ENCODE measurements at regions not wholly inside any gene's neighbourhood (a gene's known extent, or its start where the extent isn't known, plus 50 kb on each side); places are given as distances from the start of the nearest gene placed in this dataset.

DNA sequence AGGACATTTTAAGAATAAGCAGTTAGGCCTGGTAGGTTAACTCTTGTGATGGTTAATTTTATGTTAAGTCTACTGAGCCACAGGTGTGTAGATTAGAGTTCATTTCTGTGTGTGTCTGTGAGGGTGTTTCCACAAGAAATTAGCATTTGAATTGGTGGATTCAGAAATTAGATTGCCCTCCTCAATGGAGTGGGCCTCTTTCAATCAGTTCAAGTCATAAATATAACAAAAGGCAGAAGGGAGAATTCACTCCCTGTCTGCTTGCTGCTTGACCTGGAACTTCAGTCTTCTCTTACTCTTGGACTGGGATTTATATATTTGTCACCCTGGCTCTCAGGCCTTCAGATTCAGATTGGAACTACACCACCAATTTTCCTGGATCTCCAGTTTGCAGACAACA, 55.3 kb upstream of the POM121L12 start:
- no peak for DNase-seq

DNA sequence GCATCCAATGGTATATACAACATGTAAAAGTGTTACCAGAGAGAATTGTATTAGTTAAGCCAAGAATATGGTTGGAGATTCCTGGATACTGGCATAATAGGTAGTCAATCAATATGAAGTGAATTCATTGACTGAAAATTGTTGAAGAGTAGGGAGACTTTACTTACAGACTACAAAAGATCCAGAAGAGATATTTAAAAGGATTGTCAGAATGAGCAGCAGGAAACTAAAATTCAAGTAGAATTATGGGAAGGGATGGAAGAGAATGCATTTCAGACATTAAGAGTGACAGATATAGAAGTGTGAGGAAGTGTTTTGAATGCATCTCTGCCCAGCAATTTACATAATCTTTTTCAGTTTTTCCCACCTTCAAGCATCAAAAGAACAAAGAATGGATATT, 62.3 kb upstream of the POM121L12 start:
- in situ Hi-C loops (cut with HindIII; ENCODE audit: low pct_ligation_motif_present, low pct_unique_long_range_greater_than_20kb, low sequenced_read_pairs), result no loop called here
- DNase-seq, result no peak

More for the DNA sequence above, 55.3 kb upstream of the POM121L12 start:
- in situ Hi-C loops (cut with HindIII; ENCODE audit: low pct_ligation_motif_present, low pct_unique_long_range_greater_than_20kb, low sequenced_read_pairs), result no loop called here

DNA sequence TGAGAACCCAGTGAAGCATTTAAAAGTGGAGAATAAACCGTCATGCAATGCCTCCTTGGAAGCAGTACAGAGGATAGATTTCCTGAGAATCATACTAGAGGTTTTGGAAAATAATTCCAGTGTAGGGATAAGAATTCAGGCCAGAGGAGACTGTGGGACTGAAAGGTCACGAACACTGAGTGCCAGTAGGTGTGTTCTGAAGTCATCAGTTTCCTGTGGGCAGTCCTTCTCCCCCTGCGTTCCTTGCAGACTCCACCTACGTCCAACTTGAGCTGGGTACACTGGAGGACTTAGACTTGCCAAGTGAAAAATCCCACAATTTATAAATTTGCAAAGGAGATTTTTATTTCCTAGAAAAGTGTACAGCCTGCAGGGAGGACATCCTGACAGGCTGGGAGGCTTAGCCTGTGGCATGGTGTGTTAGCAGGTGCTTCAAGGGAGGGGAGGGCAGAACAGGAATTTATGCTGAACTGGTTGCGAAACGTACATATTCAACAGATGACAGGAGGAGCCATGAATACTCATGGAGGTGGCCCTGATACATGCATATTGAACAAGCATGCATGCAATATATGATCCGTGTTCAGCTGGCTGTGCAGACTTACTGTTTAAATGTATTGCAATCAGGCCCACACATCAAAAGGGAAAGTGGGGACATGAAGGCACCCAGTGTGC, 72.9 kb upstream of the POM121L12 start:
- in situ Hi-C loops (cut with HindIII; ENCODE audit: low pct_ligation_motif_present, low pct_unique_long_range_greater_than_20kb, low sequenced_read_pairs), result no loop called here
- DNase-seq, result no peak

DNA sequence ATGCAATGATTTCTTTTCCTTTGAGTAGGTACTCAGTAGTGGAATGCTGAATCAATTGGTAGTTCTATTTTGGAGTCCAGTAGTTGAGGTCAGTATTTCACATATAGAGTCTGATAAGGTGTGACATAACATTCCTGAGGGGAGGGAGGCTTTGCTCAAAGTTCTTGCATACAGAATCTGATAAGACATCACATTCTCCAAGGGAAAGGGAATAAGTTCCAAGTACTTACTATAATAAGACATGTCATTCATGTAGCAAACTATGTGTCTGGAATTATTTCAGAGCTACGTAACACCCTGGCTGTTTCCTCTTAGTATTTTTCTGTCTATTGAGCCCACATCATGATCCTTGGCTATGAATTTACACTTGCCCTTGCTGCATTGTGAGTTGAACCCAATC, 74.3 kb upstream of the POM121L12 start:
- DNase-seq, result no peak
- in situ Hi-C loops (cut with HindIII; ENCODE audit: low pct_ligation_motif_present, low pct_unique_long_range_greater_than_20kb, low sequenced_read_pairs), result no loop called here

DNA sequence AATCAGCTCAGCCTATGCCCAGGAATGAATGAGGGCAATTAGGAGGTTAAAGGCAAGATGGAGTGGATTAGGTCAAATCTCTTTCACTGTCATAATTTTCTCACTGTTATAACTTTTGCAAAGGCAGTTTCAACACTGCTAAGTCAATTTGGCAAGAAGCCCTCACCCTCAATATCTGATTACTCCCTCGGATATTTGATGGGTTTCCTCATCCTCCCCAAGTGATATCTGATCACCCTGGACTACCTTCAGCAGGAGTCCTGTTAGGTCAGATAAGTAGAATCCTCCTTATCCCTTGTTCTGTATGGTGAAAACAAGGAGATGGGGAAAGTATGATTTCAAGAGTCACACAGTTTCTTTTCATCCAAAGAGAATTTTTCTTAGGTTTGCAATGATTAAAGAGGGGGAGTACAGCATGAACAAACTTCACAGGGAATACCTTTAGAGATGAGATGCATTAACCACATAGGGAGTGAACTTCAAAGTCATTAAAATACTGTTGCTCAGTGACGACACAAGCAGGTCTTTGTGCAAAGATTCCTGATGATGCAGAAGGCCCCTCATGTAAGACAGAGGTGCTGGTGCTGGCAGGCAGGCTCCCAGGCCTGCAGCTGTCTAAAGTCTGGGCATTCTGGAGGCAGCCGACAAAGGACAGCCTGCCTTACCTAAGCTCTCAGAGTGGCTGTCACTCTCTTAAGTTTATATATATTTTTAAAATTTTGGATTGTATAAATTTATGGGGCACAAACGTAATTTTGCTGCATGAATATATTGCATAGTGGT, 75.4 kb upstream of the POM121L12 start:
- no peak for DNase-seq
- in situ Hi-C loops (cut with HindIII; ENCODE audit: low pct_ligation_motif_present, low pct_unique_long_range_greater_than_20kb, low sequenced_read_pairs), result no loop called here

DNA sequence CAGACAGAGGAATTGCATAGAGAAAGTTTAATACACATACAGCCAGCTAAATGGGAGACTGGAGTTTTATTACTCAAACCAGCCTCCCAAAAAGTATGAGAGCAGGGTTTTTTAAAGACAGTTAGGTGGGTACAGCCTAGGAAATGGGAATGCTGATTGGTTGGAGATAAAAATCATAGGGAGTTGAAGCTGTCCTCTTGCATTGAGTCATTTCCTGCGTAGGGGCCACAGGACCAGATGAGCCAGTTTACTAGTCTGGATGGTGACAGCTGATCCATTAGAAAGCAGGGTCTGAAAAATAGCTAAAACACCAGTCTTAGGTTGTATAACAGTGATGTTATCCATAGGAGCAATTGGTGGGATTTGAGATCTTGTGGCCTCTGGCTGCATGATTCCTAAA, 76.1 kb upstream of the POM121L12 start:
- in situ Hi-C loops (cut with HindIII; ENCODE audit: low pct_ligation_motif_present, low pct_unique_long_range_greater_than_20kb, low sequenced_read_pairs), result no loop called here
- no peak for DNase-seq

DNA sequence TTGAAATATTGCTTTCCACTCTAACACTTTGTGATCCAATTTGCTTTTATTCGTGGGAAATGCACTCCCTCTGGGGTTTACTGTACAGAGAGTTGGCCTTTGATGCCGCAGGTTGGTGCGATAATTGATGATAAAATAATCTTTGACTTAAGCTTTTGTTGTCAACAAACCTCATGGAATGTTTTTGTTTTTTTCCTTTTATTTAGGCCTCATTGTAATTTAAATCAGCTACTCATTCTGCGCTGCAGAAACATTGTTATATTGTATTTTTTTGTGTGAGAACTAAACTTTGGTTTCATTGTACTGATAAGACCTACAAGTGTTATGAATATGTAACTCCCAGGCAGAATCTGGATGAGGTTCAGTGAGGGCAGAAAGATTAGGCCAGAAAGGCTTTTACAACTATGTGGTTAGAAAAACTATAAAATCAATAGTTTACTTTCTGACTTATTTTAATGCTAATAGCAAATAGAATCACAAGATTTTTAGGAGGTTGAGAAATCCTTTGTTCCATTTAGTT, 76.8 kb upstream of the POM121L12 start:
- in situ Hi-C loops (cut with HindIII; ENCODE audit: low pct_ligation_motif_present, low pct_unique_long_range_greater_than_20kb, low sequenced_read_pairs), result no loop called here
- DNase-seq, result no peak

DNA sequence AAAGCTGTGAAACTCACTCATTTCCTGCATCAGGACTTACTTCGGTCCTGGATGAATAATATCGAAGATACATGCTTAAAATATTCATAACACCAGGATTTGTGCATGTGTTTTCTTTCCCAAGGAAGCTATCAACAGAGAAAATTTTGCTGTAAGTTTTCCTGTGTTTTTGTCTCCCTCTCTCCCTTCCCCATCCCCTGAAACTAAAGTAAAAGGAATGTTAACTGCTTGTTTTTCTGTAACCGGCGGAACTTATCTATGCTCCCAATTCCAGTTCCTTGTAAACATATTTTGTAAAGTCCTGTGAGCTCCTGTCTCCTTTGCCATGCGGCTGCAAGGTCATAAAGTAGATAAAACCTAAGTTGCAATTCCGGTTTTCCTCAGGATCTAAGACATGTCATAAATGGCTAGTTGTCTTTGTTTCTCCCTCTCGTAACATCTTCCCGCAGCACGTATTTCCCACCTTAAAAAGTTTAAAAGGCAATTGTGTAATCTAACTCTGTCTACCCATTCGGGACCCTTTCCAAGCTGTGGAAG, 79.0 kb upstream of the POM121L12 start:
- in situ Hi-C loops (cut with HindIII; ENCODE audit: low pct_ligation_motif_present, low pct_unique_long_range_greater_than_20kb, low sequenced_read_pairs), result no loop called here

DNA sequence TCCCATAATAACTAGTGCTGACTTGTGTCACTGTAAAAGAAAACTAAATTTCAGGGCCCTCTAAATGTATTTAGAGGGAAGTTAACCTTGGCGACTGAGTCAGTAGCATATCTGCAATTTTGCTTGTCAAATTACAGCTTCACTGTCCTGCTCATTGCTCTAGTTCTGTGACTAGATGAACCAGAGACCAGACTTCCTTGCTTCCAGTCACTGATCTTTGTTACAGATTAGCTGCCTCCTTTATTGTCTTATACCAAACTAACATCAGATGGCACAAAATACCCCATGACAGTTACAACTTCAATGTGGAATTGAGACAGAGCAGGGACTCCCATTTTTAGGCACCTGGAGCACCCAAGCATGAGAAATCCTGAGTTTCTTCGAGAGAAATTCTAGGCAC, 79.9 kb upstream of the POM121L12 start:
- in situ Hi-C loops (cut with HindIII; ENCODE audit: low pct_ligation_motif_present, low pct_unique_long_range_greater_than_20kb, low sequenced_read_pairs), result no loop called here
- no peak for DNase-seq

More for the DNA sequence above, 79.0 kb upstream of the POM121L12 start:
- no peak for DNase-seq

DNA sequence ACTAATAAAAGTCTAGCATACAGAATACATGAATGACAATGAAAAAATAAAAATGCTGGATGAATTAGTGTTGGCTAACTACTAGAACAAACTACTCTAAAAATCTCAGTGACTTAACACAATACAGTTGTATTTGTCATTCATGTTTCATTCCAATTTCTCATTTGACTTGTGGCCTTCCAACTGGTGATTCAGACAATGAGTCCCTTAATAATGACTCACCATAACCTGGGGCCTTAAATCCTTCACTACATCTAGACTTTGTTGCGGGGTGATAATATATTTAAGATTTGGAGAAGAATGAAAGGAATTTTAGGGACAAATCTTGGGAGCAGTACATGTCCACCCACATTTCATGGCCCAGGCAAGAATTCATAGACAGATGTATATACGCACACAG, 90.5 kb upstream of the POM121L12 start:
- no peak for DNase-seq
- in situ Hi-C loops (cut with HindIII; ENCODE audit: low pct_ligation_motif_present, low pct_unique_long_range_greater_than_20kb, low sequenced_read_pairs), result no loop called here

DNA sequence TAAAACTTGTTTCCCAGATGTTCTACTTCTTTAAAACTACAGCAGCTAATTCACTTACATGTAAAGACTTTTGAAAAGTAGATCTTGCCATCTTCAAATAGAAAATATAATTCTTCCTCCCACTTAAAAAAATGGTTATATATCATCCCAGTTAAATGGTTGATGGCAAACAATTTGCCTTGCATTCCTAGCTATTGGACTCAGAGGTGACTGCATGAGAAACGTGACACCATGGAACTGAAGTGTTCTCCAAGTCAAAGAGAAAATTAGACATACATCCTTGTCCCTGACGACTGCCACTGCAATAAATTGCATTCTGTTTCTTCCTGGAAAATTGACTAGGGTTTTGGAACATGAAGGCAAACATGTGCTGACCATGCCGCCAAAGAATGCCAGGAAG, 95.0 kb upstream of the POM121L12 start:
- no peak for DNase-seq
- in situ Hi-C loops (cut with HindIII; ENCODE audit: low pct_ligation_motif_present, low pct_unique_long_range_greater_than_20kb, low sequenced_read_pairs), result no loop called here

DNA sequence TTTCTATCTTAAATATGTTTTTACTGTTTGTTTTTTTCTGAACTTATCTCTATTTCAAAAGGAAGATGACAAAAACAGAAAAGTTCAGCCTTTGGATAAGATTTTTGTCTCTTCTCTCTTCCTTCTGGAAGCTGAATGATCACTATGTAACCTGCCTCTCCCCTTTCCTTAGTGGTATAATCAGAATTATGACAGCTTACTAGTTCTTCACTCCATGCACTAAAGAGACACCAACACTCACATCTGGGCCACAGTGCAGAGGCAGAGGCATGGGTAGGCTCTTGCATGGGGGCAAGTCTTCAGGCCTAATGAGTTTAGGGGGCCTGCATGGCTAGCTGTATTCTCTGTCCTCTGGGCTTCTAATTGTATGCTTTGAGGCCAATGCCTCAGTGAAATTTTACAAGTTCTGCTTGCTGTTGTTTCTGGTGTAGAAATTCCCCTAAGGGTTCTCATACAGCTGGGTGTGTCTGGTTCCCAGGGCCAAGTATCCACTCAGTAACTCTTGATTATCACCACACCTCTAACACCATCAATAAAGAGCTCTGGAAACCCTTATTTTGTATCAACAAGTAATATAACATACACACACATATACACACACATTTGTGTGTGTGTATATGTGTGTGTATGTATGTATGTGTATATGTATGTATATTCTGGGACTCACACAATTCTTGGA, 96.8 kb upstream of the POM121L12 start:
- in situ Hi-C loops (cut with HindIII; ENCODE audit: low pct_ligation_motif_present, low pct_unique_long_range_greater_than_20kb, low sequenced_read_pairs), result no loop called here
- no peak for DNase-seq

DNA sequence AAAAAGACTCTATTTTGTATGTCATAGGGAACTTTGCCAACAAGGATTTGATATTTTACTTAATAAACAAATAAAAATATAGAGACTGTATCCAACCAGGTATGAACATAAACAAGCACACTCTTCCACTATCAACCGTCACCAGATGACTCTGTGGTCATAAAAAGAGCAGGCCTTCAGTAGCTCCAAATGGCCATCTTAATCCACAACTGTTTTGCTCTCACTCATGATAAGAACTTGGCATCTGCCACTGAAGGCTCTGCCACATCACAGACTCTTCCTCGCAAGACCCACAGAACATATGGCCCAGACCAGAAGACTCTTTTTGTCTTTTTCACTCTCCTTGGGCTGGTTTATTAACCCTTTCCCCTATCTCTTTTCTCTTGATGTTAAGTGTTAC, 98.7 kb upstream of the POM121L12 start:
- DNase-seq, result no peak
- in situ Hi-C loops (cut with HindIII; ENCODE audit: low pct_ligation_motif_present, low pct_unique_long_range_greater_than_20kb, low sequenced_read_pairs), result no loop called here

DNA sequence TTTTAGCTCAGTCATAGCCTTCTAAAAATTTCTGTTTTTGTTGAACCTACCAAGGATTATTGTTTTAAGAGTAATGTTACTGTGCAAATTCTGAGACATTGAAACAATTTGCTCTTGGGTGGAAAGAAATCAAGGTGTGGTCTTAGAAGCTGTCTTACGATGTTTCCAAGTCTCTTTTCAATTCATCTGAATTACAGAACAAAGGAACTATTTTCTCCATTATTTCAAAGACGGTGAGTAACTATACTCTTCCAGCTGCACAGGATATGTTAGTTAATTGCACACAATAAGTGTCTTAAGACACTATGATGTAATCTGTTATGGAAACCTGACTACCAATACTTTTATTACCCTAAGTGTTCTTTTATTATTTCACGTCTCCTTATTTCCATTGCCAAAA, 106.8 kb upstream of the POM121L12 start:
- no peak for DNase-seq

DNA sequence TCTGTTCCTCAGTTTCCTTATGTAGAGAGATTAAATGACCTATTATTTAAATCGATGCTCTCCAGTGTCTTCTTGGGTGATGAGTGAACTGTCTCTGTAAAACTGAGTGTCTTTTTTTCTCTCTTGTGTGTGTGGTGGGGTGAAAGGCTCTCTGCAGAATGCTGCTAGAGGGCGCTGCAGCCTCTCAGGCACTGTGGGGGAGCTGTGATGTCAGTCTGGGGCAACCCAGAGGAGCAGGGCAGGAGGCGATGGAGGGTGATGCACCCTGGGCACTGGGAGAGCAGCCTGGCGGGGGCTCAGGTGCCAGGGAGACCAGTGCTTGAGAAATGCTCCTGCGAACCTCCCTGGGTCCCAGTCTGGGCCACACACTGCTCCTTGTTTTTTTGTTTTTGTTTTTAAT, 110.1 kb upstream of the POM121L12 start:
- DNase-seq, result peak; percentile 13
- in situ Hi-C loops (cut with HindIII; ENCODE audit: low pct_ligation_motif_present, low pct_unique_long_range_greater_than_20kb, low sequenced_read_pairs), result no loop called here

More for the DNA sequence above, 106.8 kb upstream of the POM121L12 start:
- in situ Hi-C loops (cut with HindIII; ENCODE audit: low pct_ligation_motif_present, low pct_unique_long_range_greater_than_20kb, low sequenced_read_pairs), result no loop called here

DNA sequence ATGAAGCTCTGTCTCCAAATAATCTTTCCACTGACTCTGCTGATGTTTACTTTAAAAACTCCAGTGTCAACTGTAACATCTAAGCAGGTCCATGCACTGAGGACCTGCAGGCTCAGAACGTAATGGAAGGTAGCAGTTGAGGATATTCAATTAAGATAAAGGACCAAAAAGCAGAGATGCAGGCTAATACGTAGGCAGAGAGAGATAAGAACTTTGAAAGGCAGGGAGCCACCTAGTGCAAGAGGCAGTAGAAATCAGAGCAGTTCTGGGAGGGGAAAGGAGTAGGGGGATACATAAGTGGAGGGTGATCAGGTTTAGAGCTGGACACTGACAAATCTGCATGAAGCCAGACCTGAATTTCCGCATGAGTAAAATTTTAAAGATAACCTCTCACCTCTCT, 114.5 kb upstream of the POM121L12 start:
- in situ Hi-C loops (cut with HindIII; ENCODE audit: low pct_ligation_motif_present, low pct_unique_long_range_greater_than_20kb, low sequenced_read_pairs), result no loop called here
- no peak for DNase-seq

DNA sequence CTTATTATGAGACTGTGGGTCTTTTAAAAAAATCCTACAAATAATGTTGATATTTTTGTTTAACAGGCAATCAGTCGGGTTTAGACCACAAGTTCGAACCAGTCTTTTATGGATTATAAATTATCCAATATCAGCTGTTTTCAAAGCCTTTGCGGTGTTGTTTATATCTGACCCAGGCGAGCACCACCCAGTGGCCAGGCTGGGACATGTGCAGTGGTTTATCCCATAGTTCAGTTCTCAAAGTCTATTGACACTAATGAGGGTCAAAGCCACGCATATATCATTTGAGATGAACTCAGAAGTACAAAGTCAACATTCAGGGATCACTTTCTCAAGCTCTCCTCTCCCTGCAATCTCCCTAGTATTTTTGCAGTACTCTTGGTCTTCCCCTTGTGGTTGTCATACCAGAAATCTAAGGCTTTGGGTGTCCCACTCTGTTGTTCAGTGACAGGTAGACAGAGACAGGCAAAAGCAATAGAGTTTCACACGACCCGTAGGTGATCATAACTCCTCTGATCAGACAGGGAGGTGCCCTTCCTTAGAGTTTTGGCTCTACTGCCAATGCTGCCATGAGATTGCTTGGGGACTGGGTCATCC, 117.4 kb upstream of the POM121L12 start:
- peak; percentile 27 for DNase-seq
- in situ Hi-C loops (cut with HindIII; ENCODE audit: low pct_ligation_motif_present, low pct_unique_long_range_greater_than_20kb, low sequenced_read_pairs), result no loop called here

DNA sequence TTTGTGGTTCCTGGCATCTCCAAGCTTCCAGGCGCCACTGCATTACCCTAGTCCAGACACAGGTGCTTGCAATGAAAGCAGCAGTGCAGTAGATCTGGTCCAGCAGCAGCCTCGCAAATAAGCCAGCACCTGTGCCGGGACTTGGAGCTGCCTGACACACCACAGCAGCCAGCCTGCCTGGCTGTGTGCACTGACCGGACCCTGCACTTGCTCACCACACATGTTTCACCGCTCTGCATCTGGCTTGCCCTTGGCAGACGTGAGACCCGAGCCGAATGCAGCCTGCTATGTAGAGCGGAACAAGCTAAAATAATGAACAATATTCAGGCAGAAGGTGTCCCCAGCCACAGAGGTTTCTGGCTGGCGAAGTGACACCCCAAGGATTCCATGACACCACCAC, 123.6 kb upstream of the POM121L12 start:
- no peak for DNase-seq

DNA sequence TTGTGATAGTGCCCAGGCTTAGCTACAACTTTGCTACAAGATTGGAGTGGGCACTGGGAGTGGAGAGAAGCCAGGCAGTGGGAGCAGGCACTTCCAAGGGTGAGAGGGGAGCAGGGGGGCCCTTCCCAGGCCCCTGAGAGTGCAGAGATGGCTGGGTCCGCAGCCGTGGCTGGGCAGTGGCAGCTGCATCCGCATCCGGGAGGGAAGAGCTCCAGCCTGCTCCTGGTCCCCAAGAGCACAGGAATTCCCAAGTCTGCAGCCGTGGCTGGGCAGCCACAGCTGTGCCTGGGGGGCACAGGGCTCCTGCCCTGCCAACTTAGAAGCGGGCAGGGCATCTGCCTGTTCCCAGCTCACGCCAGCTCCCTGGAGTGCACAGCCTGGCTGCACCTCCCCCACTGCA, 124.1 kb upstream of the POM121L12 start:
- in situ Hi-C loops (cut with HindIII; ENCODE audit: low pct_ligation_motif_present, low pct_unique_long_range_greater_than_20kb, low sequenced_read_pairs), result no loop called here
- no peak for DNase-seq

More for the DNA sequence above, 123.6 kb upstream of the POM121L12 start:
- in situ Hi-C loops (cut with HindIII; ENCODE audit: low pct_ligation_motif_present, low pct_unique_long_range_greater_than_20kb, low sequenced_read_pairs), result no loop called here

All from ACHN (cell line).